IMR-90 (cell line): ENCODE measurements at regions not wholly inside any gene's neighbourhood (a gene's known extent, or its start where the extent isn't known, plus 50 kb on each side); places are given as distances from the start of the nearest gene placed in this dataset.
"Not testable (repeated sequence)": the region's sequence is repeated elsewhere in the genome, so short reads cannot be mapped to it uniquely, and the experiment has no call there.

Source experiments
- ATAC-seq: fragments of 200-7000 bp; cut with Tn5 transposase; 2 replicates; pipeline ENCODE4 v1.9.1; 2020; ENCODE audit warnings: low read depth, mild to moderate bottlenecking, moderate library complexity
- BruUV-seq: library from RNA; stranded (reverse); fragments of 400-500 nt; replicated peaks from 2 replicates; lab custom pipeline; 2021; lab: Mats Ljungman, UMichigan
- CTCF ChIA-PET: fragments of 300-600 bp; formaldehyde crosslinking; extraction: SDS; loops from one replicate; lab custom pipeline; 2021; ENCODE audit warnings: antibody characterized with exemption; lab: Yijun Ruan, JAX
- POLR2A ChIA-PET: fragments of 300-600 bp; sonication (Branson Sonifier 250); formaldehyde crosslinking; loops from one replicate; lab custom pipeline; 2022; ENCODE audit warnings: antibody characterized with exemption; ENCODE audit not compliant: unreplicated experiment; lab: Charles Lee
- DNase-seq: peaks from one replicate; pipeline ENCODE4 v3.0.0; 2013
- H2AFZ ChIP-seq: replicated peaks from 2 replicates; pipeline ENCODE3; 2013; ENCODE audit warnings: low read length, mild to moderate bottlenecking; ENCODE audit not compliant: poor library complexity
- H2AK5ac ChIP-seq: 2 replicates; pipeline ENCODE4 v1.6.1; 2013; ENCODE audit warnings: low read depth, low read length, inconsistent platforms
- H2AK9ac ChIP-seq: replicated peaks from 2 replicates; pipeline ENCODE3; 2013; ENCODE audit warnings: mild to moderate bottlenecking, low read depth, low read length, moderate library complexity; ENCODE audit not compliant: poor library complexity
- H2BK120ac ChIP-seq: 2 replicates; pipeline ENCODE4 v1.6.1; 2013; ENCODE audit warnings: low read depth, low read length, inconsistent platforms
- H2BK15ac ChIP-seq: 3 replicates; pipeline ENCODE4 v1.6.1; 2013; ENCODE audit warnings: low read depth, low read length, inconsistent platforms
- H2BK20ac ChIP-seq: 2 replicates; pipeline ENCODE4 v1.6.1; 2013; ENCODE audit warnings: low read depth, mild to moderate bottlenecking, inconsistent platforms, low read length, moderate library complexity
- H2BK5ac ChIP-seq: 2 replicates; pipeline ENCODE4 v1.6.1; 2013; ENCODE audit warnings: mild to moderate bottlenecking, low read depth, low read length, inconsistent platforms; ENCODE audit not compliant: poor library complexity, severe bottlenecking
- H3K14ac ChIP-seq: replicated peaks from 2 replicates; pipeline ENCODE4 v1.6.1; 2013; ENCODE audit warnings: low read depth, low read length, inconsistent platforms
- H3K18ac ChIP-seq: 2 replicates; pipeline ENCODE4 v1.6.1; 2013; ENCODE audit warnings: low read depth, low read length, control low read depth
- H3K23ac ChIP-seq: 2 replicates; pipeline ENCODE4 v1.6.1; 2013; ENCODE audit warnings: low read depth, low read length, inconsistent platforms
- H3K27ac ChIP-seq: 2 replicates; pipeline ENCODE4 v1.5.1; 2013; ENCODE audit warnings: mild to moderate bottlenecking, control low read depth, low read length; ENCODE audit not compliant: insufficient read depth
- H3K27me3 ChIP-seq: 2 replicates; pipeline ENCODE4 v1.6.1; 2013; ENCODE audit warnings: low read length; ENCODE audit not compliant: control insufficient read depth, insufficient read depth
- H3K36me3 ChIP-seq: 2 replicates; pipeline ENCODE4 v1.6.1; 2013; ENCODE audit warnings: low read length, mixed read lengths; ENCODE audit not compliant: control insufficient read depth, insufficient read depth
- H3K4ac ChIP-seq: 2 replicates; pipeline ENCODE4 v1.6.1; 2013; ENCODE audit warnings: low read depth, low read length, inconsistent platforms
- H3K4me1 ChIP-seq: 2 replicates; pipeline ENCODE4 v1.6.1; 2013; ENCODE audit warnings: low read length, mixed read lengths; ENCODE audit not compliant: control insufficient read depth, insufficient read depth
- H3K4me2 ChIP-seq: 2 replicates; pipeline ENCODE4 v1.6.1; 2013; ENCODE audit warnings: low read depth, mild to moderate bottlenecking, control low read depth, low read length, moderate library complexity
- H3K4me3 ChIP-seq: 2 replicates; pipeline ENCODE4 v1.5.1; 2013; ENCODE audit warnings: low read depth, mild to moderate bottlenecking, control low read depth, low read length, moderate library complexity; ENCODE audit not compliant: insufficient read depth
- H3K56ac ChIP-seq: 2 replicates; pipeline ENCODE4 v1.6.1; 2013; ENCODE audit warnings: low read length, inconsistent platforms; ENCODE audit not compliant: insufficient read depth; ENCODE audit errors: extremely low read depth
- H3K79me1 ChIP-seq, 2 experiments: 2 replicates each; pipeline ENCODE4 v1.6.1; 2013; ENCODE audit warnings: low read length in 2 of 2, inconsistent platforms in 1 of 2, low read depth in 1 of 2
- H3K9ac ChIP-seq: 2 replicates; pipeline ENCODE4 v1.6.1; 2013; ENCODE audit warnings: low read depth, low read length, control low read depth
- H3K9me1 ChIP-seq: 2 replicates; pipeline ENCODE4 v1.6.1; 2013; ENCODE audit warnings: low read length, inconsistent platforms; ENCODE audit not compliant: insufficient read depth
- H3K9me3 ChIP-seq: 2 replicates; pipeline ENCODE4 v1.6.1; 2013; ENCODE audit warnings: low read length; ENCODE audit not compliant: control insufficient read depth, insufficient read depth
- H4K20me1 ChIP-seq: 2 replicates; pipeline ENCODE4 v1.6.1; 2013; ENCODE audit warnings: low read length, inconsistent platforms; ENCODE audit not compliant: insufficient read depth
- H4K5ac ChIP-seq: 2 replicates; pipeline ENCODE4 v1.6.1; 2013; ENCODE audit warnings: mild to moderate bottlenecking, low read depth, low read length, control low read depth
- H4K8ac ChIP-seq, 2 experiments: 2 replicates each; pipeline ENCODE4 v1.6.1; 2013; ENCODE audit warnings: low read depth in 2 of 2, low read length in 2 of 2, control low read depth in 1 of 2, inconsistent platforms in 1 of 2
- H4K91ac ChIP-seq: 2 replicates; pipeline ENCODE4 v1.6.1; 2013; ENCODE audit warnings: low read depth, low read length, inconsistent platforms; ENCODE audit not compliant: insufficient read depth
- WGBS, 2 experiments: methylation state at CpG; one replicate each; pipeline versions ENCODE4 v1.1.5 to v1.1.7; 2013; ENCODE audit warnings: missing lambda C conversion rate in 2 of 2; ENCODE audit not compliant: insufficient read length in 1 of 2; ENCODE audit errors: extremely low coverage in 2 of 2; 5-methylcytosine and 5-hydroxymethylcytosine counted together
- dilution Hi-C: fragments of 300-500 bp; cut with HindIII; formaldehyde crosslinking; loops from one replicate; pipeline ENCODE4 v1.14.3; 2018; ENCODE audit warnings: low sequenced_read_pairs; ENCODE audit not compliant: unreplicated experiment
- in situ Hi-C: fragments of 300-500 bp; cut with MboI; formaldehyde crosslinking; loops from 3 replicates; pipeline ENCODE4 v1.14.3; 2019; ENCODE audit warnings: low sequenced_read_pairs, inconsistent platforms, mixed read lengths
- intact Hi-C: fragments of 100-400 bp; cut with micrococcal nuclease; formaldehyde crosslinking; loops from 2 replicates; pipeline ENCODE4 v1.10.0; 2022

- ATAC-seq, H3K9ac ChIP-seq, dilution Hi-C loops, H3K27me3 ChIP-seq, H2AFZ ChIP-seq, H4K20me1 ChIP-seq, H2AK9ac ChIP-seq, H3K9me1 ChIP-seq, H3K4me3 ChIP-seq, H3K14ac ChIP-seq, CTCF ChIA-PET, H3K4ac ChIP-seq, H3K27ac ChIP-seq, DNase-seq, BruUV-seq, in situ Hi-C loops, H3K18ac ChIP-seq, H2BK20ac ChIP-seq, POLR2A ChIA-PET, H3K79me1 ChIP-seq, H3K4me1 ChIP-seq, H4K91ac ChIP-seq, H4K8ac ChIP-seq, H3K4me2 ChIP-seq, H2BK5ac ChIP-seq, H2AK5ac ChIP-seq, H3K56ac ChIP-seq, H3K23ac ChIP-seq, intact Hi-C loops, H3K9me3 ChIP-seq, H3K36me3 ChIP-seq, H4K5ac ChIP-seq, H2BK120ac ChIP-seq, H2BK15ac ChIP-seq: not testable (repeated sequence)
- WGBS, 2 experiments: no CpG with 5 or more reads among the region's 24 CpGs
Measured at GRCh38 chr3:103254827-103255226, 820.0 kb downstream of the ZPLD1 start.
